ENCODE measurements at regions not wholly inside any gene's neighbourhood (a gene's known extent, or its start where the extent isn't known, plus 50 kb on each side); places are given as distances from the start of the nearest gene placed in this dataset.
"Not testable (repeated sequence)": the region's sequence is repeated elsewhere in the genome, so short reads cannot be mapped to it uniquely, and the experiment has no call there.

- ChIA-PET CTCF (interaction anchor here (1.1 kb wide), 1 partner anchor 115 kb away, joined by 3 read pairs; no protein-coding TSS in a partner anchor), POLR2A (no interaction called here)
- no peak overlapping the region for H3K4me3 ChIP-seq (ENCODE audit: low read depth, low read length)
- no peak overlapping the region for H3K27ac ChIP-seq (ENCODE audit: extremely low read depth, low read depth, low read length)
- no peaks in the 10 kb centered on the region for H3K9me3 ChIP-seq (ENCODE audit: control insufficient read depth, insufficient read depth, low read depth, low read length)
- no peaks in the 10 kb centered on the region for H3K4me1 ChIP-seq (ENCODE audit: control insufficient read depth, insufficient read depth, low read length)
- TF ChIP-seq, protein P1, sequence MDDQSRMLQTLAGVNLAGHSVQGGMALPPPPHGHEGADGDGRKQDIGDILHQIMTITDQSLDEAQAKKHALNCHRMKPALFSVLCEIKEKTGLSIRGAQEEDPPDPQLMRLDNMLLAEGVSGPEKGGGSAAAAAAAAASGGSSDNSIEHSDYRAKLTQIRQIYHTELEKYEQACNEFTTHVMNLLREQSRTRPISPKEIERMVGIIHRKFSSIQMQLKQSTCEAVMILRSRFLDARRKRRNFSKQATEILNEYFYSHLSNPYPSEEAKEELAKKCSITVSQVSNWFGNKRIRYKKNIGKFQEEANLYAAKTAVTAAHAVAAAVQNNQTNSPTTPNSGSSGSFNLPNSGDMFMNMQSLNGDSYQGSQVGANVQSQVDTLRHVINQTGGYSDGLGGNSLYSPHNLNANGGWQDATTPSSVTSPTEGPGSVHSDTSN (CRISPR knock-in tag; IDR thresholded peaks at IDR 0.05) = no peak
- no peak for TF ChIP-seq ZNF157 (tag by site-specific recombination; IDR thresholded peaks at IDR 0.05)
- TF ChIP-seq, protein P2, sequence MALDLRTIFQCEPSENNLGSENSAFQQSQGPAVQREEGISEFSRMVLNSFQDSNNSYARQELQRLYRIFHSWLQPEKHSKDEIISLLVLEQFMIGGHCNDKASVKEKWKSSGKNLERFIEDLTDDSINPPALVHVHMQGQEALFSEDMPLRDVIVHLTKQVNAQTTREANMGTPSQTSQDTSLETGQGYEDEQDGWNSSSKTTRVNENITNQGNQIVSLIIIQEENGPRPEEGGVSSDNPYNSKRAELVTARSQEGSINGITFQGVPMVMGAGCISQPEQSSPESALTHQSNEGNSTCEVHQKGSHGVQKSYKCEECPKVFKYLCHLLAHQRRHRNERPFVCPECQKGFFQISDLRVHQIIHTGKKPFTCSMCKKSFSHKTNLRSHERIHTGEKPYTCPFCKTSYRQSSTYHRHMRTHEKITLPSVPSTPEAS (tag by site-specific recombination; IDR thresholded peaks at IDR 0.05) = no peak
- TF ChIP-seq KLF9 (tag by site-specific recombination; IDR thresholded peaks at IDR 0.05; ENCODE audit: low read depth) = no peak
- H3K36me3 ChIP-seq (ENCODE audit: control insufficient read depth in 2 of 2, insufficient read depth in 1 of 2, low read length in 2 of 2) = no peaks in the 10 kb centered on the region
Measured at GRCh38 chr10:108319434-108320222, 1155.1 kb upstream of the SORCS1 start.

GRCh38 chr10:108315636-108316035 lies 1151.1 kb upstream of the SORCS1 start:
- not testable (repeated sequence) for H3K4me3 ChIP-seq (ENCODE audit: low read depth, low read length); H3K27ac ChIP-seq (ENCODE audit: extremely low read depth, low read depth, low read length)

GRCh38 chr10:108307925-108308312 lies 1143.4 kb upstream of the SORCS1 start:
- CTCF ChIA-PET = no interaction called here
- TF ChIP-seq IKZF3 (tag by site-specific recombination; IDR thresholded peaks at IDR 0.05) = no peak
- no peak for TF ChIP-seq KLF8 (tag by site-specific recombination; IDR thresholded peaks at IDR 0.05)
- TF ChIP-seq ZNF174 (tag by site-specific recombination; IDR thresholded peaks at IDR 0.05) = no peak
- TF ChIP-seq KLF7 (tag by site-specific recombination; IDR thresholded peaks at IDR 0.05; ENCODE audit: borderline replicate concordance) = no peak
- no peak for TF ChIP-seq ZXDB (tag by site-specific recombination; IDR thresholded peaks at IDR 0.05)
- TF ChIP-seq, protein P3, sequence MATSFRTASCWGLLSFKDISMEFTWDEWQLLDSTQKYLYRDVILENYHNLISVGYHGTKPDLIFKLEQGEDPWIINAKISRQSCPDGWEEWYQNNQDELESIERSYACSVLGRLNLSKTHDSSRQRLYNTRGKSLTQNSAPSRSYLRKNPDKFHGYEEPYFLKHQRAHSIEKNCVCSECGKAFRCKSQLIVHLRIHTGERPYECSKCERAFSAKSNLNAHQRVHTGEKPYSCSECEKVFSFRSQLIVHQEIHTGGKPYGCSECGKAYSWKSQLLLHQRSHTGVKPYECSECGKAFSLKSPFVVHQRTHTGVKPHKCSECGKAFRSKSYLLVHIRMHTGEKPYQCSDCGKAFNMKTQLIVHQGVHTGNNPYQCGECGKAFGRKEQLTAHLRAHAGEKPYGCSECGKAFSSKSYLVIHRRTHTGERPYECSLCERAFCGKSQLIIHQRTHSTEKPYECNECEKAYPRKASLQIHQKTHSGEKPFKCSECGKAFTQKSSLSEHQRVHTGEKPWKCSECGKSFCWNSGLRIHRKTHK (tag by site-specific recombination; IDR thresholded peaks at IDR 0.05) = no peak
- TF ChIP-seq ZNF24 (tag by site-specific recombination; IDR thresholded peaks at IDR 0.05) = no peak
- TF ChIP-seq GLI4 (tag by site-specific recombination; IDR thresholded peaks at IDR 0.05) = no peak
- Histone ChIP-seq H3K9me3 (ENCODE audit: control insufficient read depth, insufficient read depth, low read depth, low read length) (no peaks in the 10 kb centered on the region), H3K4me1 (ENCODE audit: control insufficient read depth, insufficient read depth, low read length) (no peaks in the 10 kb centered on the region), H3K27ac (ENCODE audit: extremely low read depth, low read depth, low read length) (no peak overlapping the region), H3K4me3 (ENCODE audit: low read depth, low read length) (no peak overlapping the region), H3K36me3 (ENCODE audit: control insufficient read depth in 2 of 2, insufficient read depth in 1 of 2, low read length in 2 of 2) (no peaks in the 10 kb centered on the region)
- POLR2A ChIA-PET = no interaction called here

More at GRCh38 chr10:108315636-108316035, 1151.1 kb upstream of the SORCS1 start:
- H3K9me3 ChIP-seq (ENCODE audit: control insufficient read depth, insufficient read depth, low read depth, low read length); H3K36me3 ChIP-seq (ENCODE audit: control insufficient read depth in 2 of 2, insufficient read depth in 1 of 2, low read length in 2 of 2); CTCF ChIA-PET; H3K4me1 ChIP-seq (ENCODE audit: control insufficient read depth, insufficient read depth, low read length); POLR2A ChIA-PET: not testable (repeated sequence)

DNA sequence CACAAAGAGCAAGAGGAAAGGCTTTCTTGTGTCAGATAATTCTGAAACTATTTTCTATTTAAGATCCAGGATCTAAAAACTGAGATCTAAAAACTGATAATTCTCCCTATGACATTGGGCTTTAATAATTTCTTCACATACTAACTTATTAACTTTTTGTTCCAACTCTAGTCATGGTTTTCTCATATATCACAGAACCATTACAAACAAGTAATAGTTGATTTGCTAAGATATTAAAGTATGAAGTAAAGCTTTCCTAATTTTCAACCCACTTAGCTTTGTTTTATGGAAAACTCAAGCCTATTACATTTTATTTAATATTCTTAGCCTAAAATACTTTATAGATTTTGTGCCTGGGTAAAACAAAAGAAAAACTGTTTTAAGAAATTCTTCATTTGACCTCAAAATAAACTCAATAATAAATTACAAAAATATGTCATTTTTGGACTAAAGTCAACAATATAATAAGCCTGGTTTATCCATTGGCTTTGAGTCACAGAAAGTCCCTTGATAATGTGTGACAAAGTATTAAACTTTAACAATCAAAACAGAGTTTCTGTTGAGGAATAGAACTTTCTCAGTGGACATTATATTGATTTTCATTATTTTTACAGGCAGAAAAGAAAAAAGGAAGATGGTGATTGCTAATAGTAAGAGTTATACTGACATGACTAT lies 1142.9 kb upstream of the SORCS1 start:
- no peaks in the 10 kb centered on the region for H3K4me1 ChIP-seq (ENCODE audit: control insufficient read depth, insufficient read depth, low read length)
- TF ChIP-seq, protein P4, sequence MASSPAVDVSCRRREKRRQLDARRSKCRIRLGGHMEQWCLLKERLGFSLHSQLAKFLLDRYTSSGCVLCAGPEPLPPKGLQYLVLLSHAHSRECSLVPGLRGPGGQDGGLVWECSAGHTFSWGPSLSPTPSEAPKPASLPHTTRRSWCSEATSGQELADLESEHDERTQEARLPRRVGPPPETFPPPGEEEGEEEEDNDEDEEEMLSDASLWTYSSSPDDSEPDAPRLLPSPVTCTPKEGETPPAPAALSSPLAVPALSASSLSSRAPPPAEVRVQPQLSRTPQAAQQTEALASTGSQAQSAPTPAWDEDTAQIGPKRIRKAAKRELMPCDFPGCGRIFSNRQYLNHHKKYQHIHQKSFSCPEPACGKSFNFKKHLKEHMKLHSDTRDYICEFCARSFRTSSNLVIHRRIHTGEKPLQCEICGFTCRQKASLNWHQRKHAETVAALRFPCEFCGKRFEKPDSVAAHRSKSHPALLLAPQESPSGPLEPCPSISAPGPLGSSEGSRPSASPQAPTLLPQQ (tag by site-specific recombination; IDR thresholded peaks at IDR 0.05) = no peak
- TF ChIP-seq ZNF18 (tag by site-specific recombination; IDR thresholded peaks at IDR 0.05) (no peak), ZBTB11 (tag by site-specific recombination; conservative IDR thresholded peaks at IDR 0.05; ENCODE audit: low read depth) (no peak)

More for the DNA sequence above, 1142.9 kb upstream of the SORCS1 start:
- Histone ChIP-seq H3K36me3 (ENCODE audit: control insufficient read depth in 2 of 2, insufficient read depth in 1 of 2, low read length in 2 of 2) (no peaks in the 10 kb centered on the region), H3K4me3 (ENCODE audit: low read depth, low read length) (no peak overlapping the region), H3K9me3 (ENCODE audit: control insufficient read depth, insufficient read depth, low read depth, low read length) (no peaks in the 10 kb centered on the region), H3K27ac (ENCODE audit: extremely low read depth, low read depth, low read length) (no peak overlapping the region)
- CTCF ChIA-PET = no interaction called here
- POLR2A ChIA-PET = no interaction called here
